ENCODE measurements at regions not wholly inside any gene's neighbourhood (a gene's known extent, or its start where the extent isn't known, plus 50 kb on each side); places are given as distances from the start of the nearest gene placed in this dataset.
"Not testable (repeated sequence)": the region's sequence is repeated elsewhere in the genome, so short reads cannot be mapped to it uniquely, and the experiment has no call there.

- not testable (repeated sequence) for TF ChIP-seq SPI1, POLR2A, POLR2AphosphoS5 (IDR thresholded peaks at IDR 0.05; ENCODE audit: low read depth, low read length)
Observed at GRCh38 chr10:4221310-4221709, 436.3 kb upstream of the KLF6 start.
